ENCODE measurements at regions not wholly inside any gene's neighbourhood (a gene's known extent, or its start where the extent isn't known, plus 50 kb on each side); places are given as distances from the start of the nearest gene placed in this dataset.
A peak's percentile ranks its signal among the peaks of the same experiment; 100 is the strongest.

DNA sequence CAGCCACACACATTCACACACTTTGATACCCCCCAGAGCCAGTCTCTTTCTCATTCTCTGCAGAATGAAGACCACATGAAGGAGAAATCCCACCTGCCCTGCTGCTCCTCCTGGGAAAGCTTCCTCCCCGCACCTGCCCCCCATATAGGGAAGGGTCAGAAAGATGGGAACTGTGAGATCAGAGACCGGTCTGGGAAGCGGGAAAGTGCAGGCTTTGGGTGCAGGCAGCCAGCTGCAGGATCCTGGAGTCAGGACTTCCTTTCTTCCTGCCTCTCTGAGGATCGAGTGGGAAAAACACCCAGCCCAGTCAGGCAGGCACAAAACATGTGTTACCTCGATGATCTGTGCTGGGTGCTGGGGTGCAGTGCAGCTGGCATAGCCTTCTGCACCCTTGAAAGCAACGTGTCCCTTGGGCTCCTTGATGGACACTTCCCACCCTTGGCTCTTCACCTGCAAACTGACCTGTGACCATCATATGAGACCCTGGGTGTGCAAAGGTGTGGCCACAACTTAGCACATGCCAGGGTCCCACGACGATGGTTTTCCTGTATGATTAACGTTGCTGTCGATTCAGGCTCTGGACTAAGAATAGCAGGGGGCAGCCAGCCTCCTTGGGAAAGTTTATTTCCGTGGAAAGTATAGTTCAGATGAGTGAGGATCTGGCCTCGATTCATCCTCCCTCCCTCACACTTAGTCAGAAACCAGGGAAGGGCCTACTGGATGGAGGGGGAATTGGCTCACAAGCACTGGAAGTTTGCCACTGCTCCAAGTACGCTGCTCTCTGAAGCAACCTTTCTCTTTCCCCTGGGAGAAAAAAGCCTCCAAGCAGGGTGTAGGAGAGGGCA, 105.4 kb upstream of the MED13L start:
- Histone ChIP-seq H3K36me3 (ENCODE audit: control insufficient read depth in 2 of 2, insufficient read depth in 2 of 2, low read length in 2 of 2) (no peaks in the 10 kb centered on the region), H3K27ac (ENCODE audit: low read length) (no peak overlapping the region), H3K4me1 (ENCODE audit: control insufficient read depth, insufficient read depth, low read length) (peaks cover 18% of the 10 kb centered on the region), H3K9ac (ENCODE audit: low read length in 2 of 2) (no peak overlapping the region), H3K27me3 (ENCODE audit: control insufficient read depth in 1 of 2, insufficient read depth in 2 of 2, low read length in 2 of 2) (no peaks in the 10 kb centered on the region), H3K4me3 (ENCODE audit: low read length in 2 of 2) (peak overlapping the region in 1 of 2 donors; percentile 15), H3K9me3 (ENCODE audit: control insufficient read depth in 2 of 2, low read length in 2 of 2) (no peaks in the 10 kb centered on the region)

DNA sequence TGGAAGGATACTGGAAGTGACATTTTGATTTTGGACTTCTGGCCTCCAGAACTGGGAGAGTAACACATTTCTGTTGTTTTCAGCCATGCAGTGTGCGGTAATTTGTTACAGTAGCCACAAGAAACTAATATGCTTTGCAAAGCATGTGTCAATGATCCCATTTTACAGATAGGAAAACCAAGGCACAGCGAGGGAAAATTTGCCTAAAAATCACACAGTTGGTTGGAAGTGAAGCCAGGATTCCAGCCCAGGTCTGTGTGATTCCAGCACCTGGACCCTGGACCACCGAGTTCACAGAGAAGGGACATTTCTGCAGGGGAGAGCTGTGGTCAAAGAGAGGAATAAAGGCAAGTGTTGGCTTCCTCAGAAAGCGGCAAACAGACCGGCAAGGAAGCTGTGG, 106.7 kb upstream of the MED13L start:
- H3K27me3 ChIP-seq (ENCODE audit: control insufficient read depth in 1 of 2, insufficient read depth in 2 of 2, low read length in 2 of 2) = no peaks in the 10 kb centered on the region
- no peaks in the 10 kb centered on the region for H3K9me3 ChIP-seq (ENCODE audit: control insufficient read depth in 2 of 2, low read length in 2 of 2)
- no peaks in the 10 kb centered on the region for H3K36me3 ChIP-seq (ENCODE audit: control insufficient read depth in 2 of 2, insufficient read depth in 2 of 2, low read length in 2 of 2)
- H3K4me3 ChIP-seq (ENCODE audit: low read length in 2 of 2) = no peak overlapping the region
- H3K9ac ChIP-seq (ENCODE audit: low read length in 2 of 2) = no peak overlapping the region
- H3K27ac ChIP-seq (ENCODE audit: low read length) = no peak overlapping the region
- peaks cover 18% of the 10 kb centered on the region for H3K4me1 ChIP-seq (ENCODE audit: control insufficient read depth, insufficient read depth, low read length)

DNA sequence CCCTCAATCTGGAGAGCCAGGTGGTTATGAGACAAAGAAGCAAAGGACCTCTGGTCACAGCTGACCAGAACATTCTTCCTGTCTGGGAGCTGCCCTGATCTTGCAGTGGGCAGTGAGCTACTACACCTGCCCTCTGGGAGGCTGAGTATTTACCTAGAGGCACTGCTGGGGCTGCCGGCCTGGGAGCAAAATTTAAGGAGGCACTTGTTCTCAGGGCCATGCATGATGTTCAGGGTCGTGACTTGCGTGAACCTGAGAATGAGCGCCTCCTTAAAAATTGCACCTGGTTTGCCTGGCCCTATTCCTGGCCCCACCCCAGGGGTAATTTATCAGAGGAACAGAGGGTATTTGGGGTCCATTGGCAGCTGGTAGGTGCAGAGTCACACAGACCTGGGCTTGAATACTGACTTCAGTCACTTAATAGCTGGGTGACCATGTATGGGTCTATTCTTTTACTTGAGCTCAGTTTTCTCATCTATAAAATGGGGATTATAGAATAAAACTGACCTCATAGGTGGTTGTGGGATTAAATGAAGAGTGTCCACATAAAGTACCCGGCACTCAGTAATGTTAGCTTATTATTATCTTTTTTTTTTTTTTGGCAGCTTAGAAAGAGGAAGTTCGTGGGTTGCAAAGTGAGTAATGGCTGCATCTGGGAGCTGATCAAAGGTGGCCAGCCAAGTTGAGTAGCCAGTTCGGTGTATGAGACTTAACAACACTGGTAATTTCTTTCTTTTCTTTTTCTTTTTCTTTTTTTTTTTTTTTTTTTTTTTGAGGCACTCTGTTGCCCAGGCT, 107.4 kb upstream of the MED13L start:
- no peaks in the 10 kb centered on the region for H3K9me3 ChIP-seq (ENCODE audit: control insufficient read depth in 2 of 2, low read length in 2 of 2)
- no peaks in the 10 kb centered on the region for H3K27me3 ChIP-seq (ENCODE audit: control insufficient read depth in 1 of 2, insufficient read depth in 2 of 2, low read length in 2 of 2)
- no peak overlapping the region for H3K4me3 ChIP-seq (ENCODE audit: low read length in 2 of 2)
- no peak overlapping the region for H3K27ac ChIP-seq (ENCODE audit: low read length)
- no peak overlapping the region for H3K9ac ChIP-seq (ENCODE audit: low read length in 2 of 2)
- peaks cover 23% of the 10 kb centered on the region for H3K4me1 ChIP-seq (ENCODE audit: control insufficient read depth, insufficient read depth, low read length)
- H3K36me3 ChIP-seq (ENCODE audit: control insufficient read depth in 2 of 2, insufficient read depth in 2 of 2, low read length in 2 of 2) = no peaks in the 10 kb centered on the region

DNA sequence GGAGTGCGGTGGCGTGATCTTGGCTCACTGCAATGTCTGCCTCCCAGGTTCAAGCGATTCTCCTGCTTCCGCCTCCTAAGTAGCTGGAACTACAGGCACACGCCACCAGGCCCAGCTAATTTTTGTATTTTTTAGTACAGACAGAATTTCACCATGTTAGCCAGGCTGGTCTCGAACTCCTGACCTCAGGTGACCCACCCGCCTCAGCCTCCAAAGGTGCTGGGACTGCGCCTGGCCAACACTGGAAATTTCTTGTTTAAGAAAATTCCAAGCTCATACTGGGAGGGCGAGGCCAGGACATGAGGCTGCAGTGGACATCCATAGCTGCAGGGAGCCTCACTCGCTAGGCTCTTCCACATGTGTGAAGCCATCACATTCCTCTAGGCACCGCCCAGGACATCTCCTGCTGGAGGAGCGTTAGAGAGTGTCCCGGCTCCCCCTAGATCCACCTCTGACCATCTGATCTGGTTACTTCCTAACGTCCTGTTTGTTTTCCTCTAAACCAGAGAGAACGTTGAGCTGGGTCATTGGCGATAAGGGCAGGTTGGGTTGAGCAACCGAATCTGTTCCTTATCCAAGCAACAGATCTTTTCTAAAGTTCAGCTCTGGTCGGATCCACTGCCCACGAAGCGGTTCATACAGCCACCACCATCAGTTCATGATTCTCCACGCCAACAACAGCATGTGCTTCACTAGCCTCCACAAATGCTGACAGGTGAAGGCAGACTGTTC, 108.2 kb upstream of the MED13L start:
- Histone ChIP-seq H3K9me3 (ENCODE audit: control insufficient read depth in 2 of 2, low read length in 2 of 2) (no peaks in the 10 kb centered on the region), H3K27ac (ENCODE audit: low read length) (no peak overlapping the region), H3K4me1 (ENCODE audit: control insufficient read depth, insufficient read depth, low read length) (peaks cover 26% of the 10 kb centered on the region), H3K36me3 (ENCODE audit: control insufficient read depth in 2 of 2, insufficient read depth in 2 of 2, low read length in 2 of 2) (no peaks in the 10 kb centered on the region), H3K9ac (ENCODE audit: low read length in 2 of 2) (no peak overlapping the region), H3K4me3 (ENCODE audit: low read length in 2 of 2) (no peak overlapping the region), H3K27me3 (ENCODE audit: control insufficient read depth in 1 of 2, insufficient read depth in 2 of 2, low read length in 2 of 2) (no peaks in the 10 kb centered on the region)

DNA sequence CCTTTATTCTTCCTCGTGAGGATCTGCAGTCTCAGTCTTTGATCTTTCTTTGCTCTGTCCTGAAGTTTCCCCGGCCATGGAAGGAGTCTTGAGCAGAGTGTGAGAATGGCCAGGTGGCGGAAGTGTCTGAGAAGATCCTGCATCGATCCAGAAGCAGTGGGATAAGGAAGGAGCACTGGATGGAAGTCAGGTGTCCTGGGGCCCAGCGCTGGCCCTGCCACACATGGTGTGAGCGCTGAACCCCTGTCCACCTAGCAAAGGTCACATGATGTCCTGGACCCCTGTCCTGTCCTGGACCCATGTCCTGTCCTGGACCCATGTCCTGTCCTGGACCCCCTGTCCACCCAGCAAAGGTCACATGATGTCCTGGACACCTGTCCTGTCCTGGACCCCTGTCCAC, 111.8 kb upstream of the MED13L start:
- Histone ChIP-seq H3K36me3 (ENCODE audit: control insufficient read depth in 2 of 2, insufficient read depth in 2 of 2, low read length in 2 of 2) (no peaks in the 10 kb centered on the region), H3K27me3 (ENCODE audit: control insufficient read depth in 1 of 2, insufficient read depth in 2 of 2, low read length in 2 of 2) (no peaks in the 10 kb centered on the region), H3K4me1 (ENCODE audit: control insufficient read depth, insufficient read depth, low read length) (peaks cover 9% of the 10 kb centered on the region), H3K4me3 (ENCODE audit: low read length in 2 of 2) (no peak overlapping the region), H3K27ac (ENCODE audit: low read length) (no peak overlapping the region), H3K9me3 (ENCODE audit: control insufficient read depth in 2 of 2, low read length in 2 of 2) (peaks cover 0 to 3% of the 10 kb centered on the region in 2 donors), H3K9ac (ENCODE audit: low read length in 2 of 2) (no peak overlapping the region)

DNA sequence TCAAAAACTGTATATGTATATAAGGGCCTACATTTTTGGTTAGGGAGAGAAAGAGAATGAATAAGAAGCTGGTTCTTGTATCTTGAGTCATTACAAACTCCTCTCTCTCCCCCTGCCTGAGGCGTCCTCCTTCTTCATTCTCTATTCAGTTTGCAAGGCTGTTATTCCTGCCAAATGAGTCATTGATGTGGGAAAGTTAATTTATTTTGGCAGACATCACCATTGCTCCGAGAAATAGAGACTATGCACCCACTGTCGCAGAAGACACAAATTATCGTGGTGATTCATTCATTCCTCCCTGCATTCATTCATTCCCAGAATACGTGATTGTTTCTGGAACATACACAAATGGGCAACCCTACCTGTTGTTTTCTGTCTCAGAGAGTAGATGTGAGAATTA, 112.5 kb upstream of the MED13L start:
- Histone ChIP-seq H3K4me1 (ENCODE audit: control insufficient read depth, insufficient read depth, low read length) (peaks cover 9% of the 10 kb centered on the region), H3K4me3 (ENCODE audit: low read length in 2 of 2) (no peak overlapping the region), H3K9ac (ENCODE audit: low read length in 2 of 2) (no peak overlapping the region), H3K36me3 (ENCODE audit: control insufficient read depth in 2 of 2, insufficient read depth in 2 of 2, low read length in 2 of 2) (no peaks in the 10 kb centered on the region), H3K27me3 (ENCODE audit: control insufficient read depth in 1 of 2, insufficient read depth in 2 of 2, low read length in 2 of 2) (no peaks in the 10 kb centered on the region), H3K27ac (ENCODE audit: low read length) (no peak overlapping the region), H3K9me3 (ENCODE audit: control insufficient read depth in 2 of 2, low read length in 2 of 2) (peaks cover 0 to 3% of the 10 kb centered on the region in 2 donors)

- no peaks in the 10 kb centered on the region for H3K27me3 ChIP-seq (ENCODE audit: control insufficient read depth in 1 of 2, insufficient read depth in 2 of 2, low read length in 2 of 2)
- peaks cover 0 to 3% of the 10 kb centered on the region in 2 donors for H3K9me3 ChIP-seq (ENCODE audit: control insufficient read depth in 2 of 2, low read length in 2 of 2)
- no peaks in the 10 kb centered on the region for H3K36me3 ChIP-seq (ENCODE audit: control insufficient read depth in 2 of 2, insufficient read depth in 2 of 2, low read length in 2 of 2)
- peaks cover 9% of the 10 kb centered on the region for H3K4me1 ChIP-seq (ENCODE audit: control insufficient read depth, insufficient read depth, low read length)
- no peak overlapping the region for H3K27ac ChIP-seq (ENCODE audit: low read length)
- H3K4me3 ChIP-seq (ENCODE audit: low read length in 2 of 2) = no peak overlapping the region
- H3K9ac ChIP-seq (ENCODE audit: low read length in 2 of 2) = no peak overlapping the region
Observed at GRCh38 chr12:116390401-116391335, 113.2 kb upstream of the MED13L start.

GRCh38 chr12:116391501-116391900, 114.0 kb upstream of the MED13L start:
- Histone ChIP-seq H3K9me3 (ENCODE audit: control insufficient read depth in 2 of 2, low read length in 2 of 2) (peaks cover 0 to 3% of the 10 kb centered on the region in 2 donors), H3K27me3 (ENCODE audit: control insufficient read depth in 1 of 2, insufficient read depth in 2 of 2, low read length in 2 of 2) (no peaks in the 10 kb centered on the region), H3K36me3 (ENCODE audit: control insufficient read depth in 2 of 2, insufficient read depth in 2 of 2, low read length in 2 of 2) (no peaks in the 10 kb centered on the region), H3K4me3 (ENCODE audit: low read length in 2 of 2) (no peak overlapping the region), H3K4me1 (ENCODE audit: control insufficient read depth, insufficient read depth, low read length) (peaks cover 9% of the 10 kb centered on the region), H3K27ac (ENCODE audit: low read length) (no peak overlapping the region), H3K9ac (ENCODE audit: low read length in 2 of 2) (no peak overlapping the region)

- Histone ChIP-seq H3K36me3 (ENCODE audit: control insufficient read depth in 2 of 2, insufficient read depth in 2 of 2, low read length in 2 of 2) (no peaks in the 10 kb centered on the region), H3K9me3 (ENCODE audit: control insufficient read depth in 2 of 2, low read length in 2 of 2) (peaks cover 0 to 3% of the 10 kb centered on the region in 2 donors), H3K4me3 (ENCODE audit: low read length in 2 of 2) (no peak overlapping the region), H3K4me1 (ENCODE audit: control insufficient read depth, insufficient read depth, low read length) (peaks cover 9% of the 10 kb centered on the region), H3K27me3 (ENCODE audit: control insufficient read depth in 1 of 2, insufficient read depth in 2 of 2, low read length in 2 of 2) (no peaks in the 10 kb centered on the region), H3K9ac (ENCODE audit: low read length in 2 of 2) (no peak overlapping the region), H3K27ac (ENCODE audit: low read length) (no peak overlapping the region)
Observed at GRCh38 chr12:116392061-116392460, 114.6 kb upstream of the MED13L start.

DNA sequence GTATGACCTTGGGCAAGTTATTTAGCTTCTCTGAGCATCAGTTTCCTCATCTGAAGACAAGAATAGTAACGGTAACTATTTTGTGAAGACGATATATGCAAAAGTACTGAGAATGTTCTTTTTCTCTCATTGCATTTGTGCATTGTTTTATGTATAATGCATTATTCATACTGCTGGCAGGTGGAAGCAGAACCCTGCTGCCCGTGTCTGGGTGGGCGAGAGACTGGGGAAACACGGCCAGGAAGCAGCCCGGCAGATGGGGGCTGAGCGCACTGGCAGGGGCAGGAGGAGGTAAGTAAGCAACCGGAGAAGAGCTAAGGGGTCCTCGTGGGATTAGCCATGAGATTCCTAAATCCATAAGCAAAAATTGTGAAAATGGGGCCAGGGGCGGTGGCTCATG, 115.8 kb upstream of the MED13L start:
- peaks cover 9% of the 10 kb centered on the region for H3K4me1 ChIP-seq (ENCODE audit: control insufficient read depth, insufficient read depth, low read length)
- H3K27me3 ChIP-seq (ENCODE audit: control insufficient read depth in 1 of 2, insufficient read depth in 2 of 2, low read length in 2 of 2) = no peaks in the 10 kb centered on the region
- no peak overlapping the region for H3K27ac ChIP-seq (ENCODE audit: low read length)
- no peak overlapping the region for H3K9ac ChIP-seq (ENCODE audit: low read length in 2 of 2)
- no peaks in the 10 kb centered on the region for H3K36me3 ChIP-seq (ENCODE audit: control insufficient read depth in 2 of 2, insufficient read depth in 2 of 2, low read length in 2 of 2)
- H3K9me3 ChIP-seq (ENCODE audit: control insufficient read depth in 2 of 2, low read length in 2 of 2) = peaks cover 0 to 3% of the 10 kb centered on the region in 2 donors
- H3K4me3 ChIP-seq (ENCODE audit: low read length in 2 of 2) = no peak overlapping the region
